ENCODE measurements at regions not wholly inside any gene's neighbourhood (a gene's known extent, or its start where the extent isn't known, plus 50 kb on each side); places are given as distances from the start of the nearest gene placed in this dataset.

- no peak for TF ChIP-seq CTCF (IDR thresholded peaks at IDR 0.05; ENCODE audit: control insufficient read depth, insufficient read depth, low read depth, low read length, missing control alignments)
- no peak overlapping the region for H3K4me3 ChIP-seq (ENCODE audit: control insufficient read depth, low read depth, low read length)
- no peak for DNase-seq (ENCODE audit: low read depth)
Observed at GRCh38 chr4:122100508-122100907, 51.6 kb upstream of the BLTP1 start.

GRCh38 chr4:122099896-122100295, 52.2 kb upstream of the BLTP1 start:
- TF ChIP-seq CTCF (IDR thresholded peaks at IDR 0.05; ENCODE audit: control insufficient read depth, insufficient read depth, low read depth, low read length, missing control alignments): no peak
- DNase-seq (ENCODE audit: low read depth): no peak
- no peak overlapping the region for H3K4me3 ChIP-seq (ENCODE audit: control insufficient read depth, low read depth, low read length)

DNA sequence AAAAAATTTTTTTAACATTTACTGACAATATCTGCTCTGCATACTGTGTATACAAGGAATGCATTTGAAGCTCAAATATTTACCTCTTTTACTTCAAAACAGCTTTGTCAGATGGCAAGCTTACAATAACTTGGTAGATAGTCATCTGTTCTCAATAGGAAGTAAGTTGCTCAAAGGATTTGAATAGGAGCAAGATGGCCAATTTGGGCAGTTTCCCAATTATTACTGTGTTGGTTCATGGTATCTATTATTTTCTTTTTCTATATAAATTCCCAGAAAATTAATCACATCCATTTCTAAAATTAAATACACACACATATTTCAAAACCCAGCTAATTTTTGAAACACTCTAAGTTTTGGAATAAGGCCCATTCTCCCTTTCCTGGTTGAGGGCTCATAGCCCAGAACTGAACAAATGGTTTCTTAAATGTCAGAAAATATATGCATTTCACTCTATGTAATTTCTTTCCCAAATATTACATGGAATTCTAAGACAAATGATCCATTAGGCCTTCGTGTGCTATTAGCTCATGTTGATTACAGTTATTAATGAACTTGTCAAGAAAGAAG, 60.2 kb upstream of the BLTP1 start:
- TF ChIP-seq CTCF (IDR thresholded peaks at IDR 0.05; ENCODE audit: control insufficient read depth, insufficient read depth, low read depth, low read length, missing control alignments): no peak
- H3K4me3 ChIP-seq (ENCODE audit: control insufficient read depth, low read depth, low read length): no peak overlapping the region
- no peak for DNase-seq (ENCODE audit: low read depth)

- no peak for TF ChIP-seq CTCF (IDR thresholded peaks at IDR 0.05; ENCODE audit: control insufficient read depth, insufficient read depth, low read depth, low read length, missing control alignments)
- no peak for DNase-seq (ENCODE audit: low read depth)
- H3K4me3 ChIP-seq (ENCODE audit: control insufficient read depth, low read depth, low read length): no peak overlapping the region
Observed at GRCh38 chr4:122091397-122091796, 60.7 kb upstream of the BLTP1 start.

DNA sequence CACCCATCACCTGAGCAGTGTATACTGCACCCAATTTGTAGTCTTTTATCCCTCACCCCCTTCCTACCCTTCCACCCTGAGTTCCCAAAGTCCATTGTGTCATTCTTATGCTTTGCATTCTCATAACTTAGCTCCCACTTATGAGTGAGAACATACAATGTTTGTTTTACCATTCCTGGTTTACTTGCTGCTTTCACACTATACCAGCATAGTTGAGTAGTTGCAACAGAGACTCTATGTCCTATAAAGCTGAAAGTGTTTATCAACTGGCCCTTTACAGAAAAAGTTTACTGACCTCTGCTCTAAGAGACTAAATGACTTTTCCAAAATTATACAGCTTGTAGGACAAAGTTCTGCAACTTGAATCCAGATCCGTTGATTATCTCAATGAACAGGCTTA, 61.1 kb upstream of the BLTP1 start:
- TF ChIP-seq CTCF (IDR thresholded peaks at IDR 0.05; ENCODE audit: control insufficient read depth, insufficient read depth, low read depth, low read length, missing control alignments): no peak
- no peak overlapping the region for H3K4me3 ChIP-seq (ENCODE audit: control insufficient read depth, low read depth, low read length)
- DNase-seq (ENCODE audit: low read depth): no peak

- H3K4me3 ChIP-seq (ENCODE audit: control insufficient read depth, low read depth, low read length): no peak overlapping the region
- TF ChIP-seq CTCF (IDR thresholded peaks at IDR 0.05; ENCODE audit: control insufficient read depth, insufficient read depth, low read depth, low read length, missing control alignments): no peak
- no peak for DNase-seq (ENCODE audit: low read depth)
Observed at GRCh38 chr4:122086338-122087065, 65.6 kb upstream of the BLTP1 start.
